HUES64 (cell line): ENCODE measurements at regions not wholly inside any gene's neighbourhood (a gene's known extent, or its start where the extent isn't known, plus 50 kb on each side); places are given as distances from the start of the nearest gene placed in this dataset.
"Not testable (repeated sequence)": the region's sequence is repeated elsewhere in the genome, so short reads cannot be mapped to it uniquely, and the experiment has no call there.

Source experiments
- H3K27ac ChIP-seq: 2 replicates; pipeline ENCODE4 v1.7.0; 2013; ENCODE audit warnings: low read depth, low read length, inconsistent platforms
- H3K27me3 ChIP-seq: 2 replicates; pipeline ENCODE4 v1.6.1; 2013; ENCODE audit warnings: mild to moderate bottlenecking, low read length; ENCODE audit not compliant: insufficient read depth
- H3K36me3 ChIP-seq: 2 replicates; pipeline ENCODE4 v1.6.1; 2013; ENCODE audit warnings: mild to moderate bottlenecking, low read length; ENCODE audit not compliant: insufficient read depth
- H3K4me1 ChIP-seq: 2 replicates; pipeline ENCODE4 v1.6.1; 2013; ENCODE audit warnings: mild to moderate bottlenecking, low read length, moderate library complexity; ENCODE audit not compliant: insufficient read depth
- H3K4me3 ChIP-seq: 2 replicates; pipeline ENCODE4 v1.5.1; 2013; ENCODE audit warnings: mild to moderate bottlenecking, low read length, moderate library complexity
- H3K9ac ChIP-seq: 2 replicates; pipeline ENCODE4 v1.6.1; 2013; ENCODE audit warnings: mild to moderate bottlenecking, low read depth, low read length
- H3K9me3 ChIP-seq: 2 replicates; pipeline ENCODE4 v1.6.1; 2013; ENCODE audit warnings: low read depth, low read length; ENCODE audit not compliant: insufficient read depth
- WGBS: fragments of 150-250, 120-280 bp; methylation state at CpG from one replicate; pipeline ENCODE4 v1.1.7; 2013; ENCODE audit warnings: missing lambda C conversion rate; 5-methylcytosine and 5-hydroxymethylcytosine counted together

GRCh38 chr12:28746734-28747325, 402.2 kb upstream of the FAR2 start:
- Histone ChIP-seq H3K36me3 (no peaks in the 10 kb centered on the region), H3K4me1 (no peaks in the 10 kb centered on the region), H3K27ac (no peak overlapping the region), H3K27me3 (no peaks in the 10 kb centered on the region), H3K9me3 (no peaks in the 10 kb centered on the region), H3K4me3 (no peak overlapping the region), H3K9ac (no peak overlapping the region)
- WGBS: 94% methylated on average over 3 of the region's 3 CpGs

GRCh38 chr12:28750946-28751685, 398.0 kb upstream of the FAR2 start:
- H3K27ac ChIP-seq: no peak overlapping the region
- no peaks in the 10 kb centered on the region for H3K27me3 ChIP-seq
- 90% methylated on average over 1 of the region's 1 CpG for WGBS
- H3K4me1 ChIP-seq: no peaks in the 10 kb centered on the region
- H3K36me3 ChIP-seq: no peaks in the 10 kb centered on the region
- H3K4me3 ChIP-seq: no peak overlapping the region
- H3K9me3 ChIP-seq: peaks cover 15% of the 10 kb centered on the region
- H3K9ac ChIP-seq: no peak overlapping the region

GRCh38 chr12:28755027-28755426, 394.1 kb upstream of the FAR2 start:
- Histone ChIP-seq H3K36me3 (no peaks in the 10 kb centered on the region), H3K27ac (no peak overlapping the region), H3K9me3 (peaks cover 18% of the 10 kb centered on the region), H3K9ac (no peak overlapping the region), H3K4me1 (peaks cover 14% of the 10 kb centered on the region), H3K4me3 (no peak overlapping the region), H3K27me3 (no peaks in the 10 kb centered on the region)
- 88% methylated on average over 1 of the region's 1 CpG for WGBS

- Histone ChIP-seq H3K9ac (no peak overlapping the region), H3K4me1 (peaks cover 14% of the 10 kb centered on the region), H3K27me3 (no peaks in the 10 kb centered on the region), H3K36me3 (no peaks in the 10 kb centered on the region), H3K9me3 (peaks cover 21% of the 10 kb centered on the region), H3K4me3 (no peak overlapping the region), H3K27ac (peak overlapping the region; percentile 86)
- 16% methylated on average over 1 of the region's 1 CpG for WGBS
Measured at GRCh38 chr12:28759333-28759732, 389.7 kb upstream of the FAR2 start.

GRCh38 chr12:28760040-28760903, 388.8 kb upstream of the FAR2 start:
- not testable (repeated sequence) for H3K27me3 ChIP-seq, H3K9ac ChIP-seq, H3K4me3 ChIP-seq, H3K36me3 ChIP-seq
- Histone ChIP-seq H3K4me1 (peaks cover 14% of the 10 kb centered on the region), H3K27ac (peak overlapping the region; percentile 86; the same call in 1 of the 2 replicates), H3K9me3 (peaks cover 13% of the 10 kb centered on the region)
- 92% methylated on average over 33 of the region's 33 CpGs for WGBS

- H3K27ac ChIP-seq, H3K9ac ChIP-seq, H3K36me3 ChIP-seq, H3K4me3 ChIP-seq, H3K9me3 ChIP-seq, H3K27me3 ChIP-seq: not testable (repeated sequence)
- WGBS: 93% methylated on average over 5 of the region's 5 CpGs
- H3K4me1 ChIP-seq: peaks cover 14% of the 10 kb centered on the region
Measured at GRCh38 chr12:28761897-28762296, 387.2 kb upstream of the FAR2 start.

GRCh38 chr12:28766398-28766797, 382.7 kb upstream of the FAR2 start:
- no peak overlapping the region for H3K4me3 ChIP-seq
- no CpG with 5 or more reads among the region's 1 CpG for whole genome bisulfite sequencing
- H3K27me3 ChIP-seq: no peaks in the 10 kb centered on the region
- no peak overlapping the region for H3K9ac ChIP-seq
- H3K27ac ChIP-seq: no peak overlapping the region
- H3K9me3 ChIP-seq: no peaks in the 10 kb centered on the region
- H3K36me3 ChIP-seq: no peaks in the 10 kb centered on the region
- no peaks in the 10 kb centered on the region; the same call in 1 of the 2 replicates for H3K4me1 ChIP-seq

GRCh38 chr12:28767836-28768348, 381.2 kb upstream of the FAR2 start:
- 74% methylated on average over 1 of the region's 1 CpG for WGBS
- Histone ChIP-seq H3K9ac (no peak overlapping the region), H3K36me3 (no peaks in the 10 kb centered on the region), H3K4me3 (no peak overlapping the region), H3K4me1 (no peaks in the 10 kb centered on the region; the same call in 1 of the 2 replicates), H3K27me3 (no peaks in the 10 kb centered on the region), H3K9me3 (no peaks in the 10 kb centered on the region), H3K27ac (no peak overlapping the region)

- Histone ChIP-seq H3K4me3 (no peak overlapping the region), H3K9me3 (no peaks in the 10 kb centered on the region), H3K4me1 (no peaks in the 10 kb centered on the region; the same call in 1 of the 2 replicates), H3K9ac (no peak overlapping the region), H3K27ac (no peak overlapping the region), H3K36me3 (no peaks in the 10 kb centered on the region), H3K27me3 (no peaks in the 10 kb centered on the region)
- 99% methylated on average over 4 of the region's 5 CpGs for WGBS
Measured at GRCh38 chr12:28770322-28770721, 378.8 kb upstream of the FAR2 start.

GRCh38 chr12:28771968-28772367, 377.1 kb upstream of the FAR2 start:
- Histone ChIP-seq H3K9me3 (no peaks in the 10 kb centered on the region), H3K4me3 (no peak overlapping the region), H3K27ac (no peak overlapping the region), H3K27me3 (no peaks in the 10 kb centered on the region), H3K9ac (no peak overlapping the region), H3K36me3 (no peaks in the 10 kb centered on the region), H3K4me1 (peaks cover 4% of the 10 kb centered on the region; the same call in 1 of the 2 replicates)
- WGBS: 91% methylated on average over 4 of the region's 4 CpGs

- Histone ChIP-seq H3K9ac (no peak overlapping the region), H3K27me3 (no peaks in the 10 kb centered on the region), H3K27ac (no peak overlapping the region), H3K36me3 (no peaks in the 10 kb centered on the region), H3K4me1 (0 out of 2 replicates have a peak, but pooled peaks cover 4% of the 10 kb centered on the region), H3K4me3 (no peak overlapping the region), H3K9me3 (no peaks in the 10 kb centered on the region)
- WGBS: 100% methylated on average over 4 of the region's 4 CpGs
Measured at GRCh38 chr12:28775556-28775955, 373.5 kb upstream of the FAR2 start.
